Islet of Langerhans (tissue), 1 donor: ENCODE measurements at regions not wholly inside any gene's neighbourhood (a gene's known extent, or its start where the extent isn't known, plus 50 kb on each side); places are given as distances from the start of the nearest gene placed in this dataset.
"Not testable (repeated sequence)": the region's sequence is repeated elsewhere in the genome, so short reads cannot be mapped to it uniquely, and the experiment has no call there.

ENCODE experiments used
- FAIRE-seq: peaks from one replicate; lab custom pipeline; 2011; peaks lifted over from hg19 to GRCh38; lab: Jason Lieb, UNC

DNA sequence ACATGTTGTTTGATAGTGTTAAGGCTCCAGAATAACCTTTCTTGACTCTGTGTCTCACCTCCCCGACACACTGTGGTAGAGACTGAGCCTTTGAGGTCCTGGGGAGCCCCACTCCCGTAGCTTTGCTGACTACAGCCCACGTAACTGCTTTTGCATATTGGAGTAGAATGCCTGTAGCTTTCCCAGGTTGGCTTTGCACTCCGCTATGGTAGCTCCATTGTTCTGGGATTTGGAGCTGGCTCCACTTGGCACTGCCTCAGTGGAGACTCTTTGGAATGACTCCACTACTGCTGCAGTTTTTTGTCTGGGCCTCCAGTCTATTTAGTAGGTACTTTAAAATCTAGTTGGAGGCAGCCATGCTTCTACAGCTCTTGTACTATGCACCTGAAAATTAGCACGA, 56.2 kb upstream of the ANXA1 start:
- FAIRE-seq: no peak

DNA sequence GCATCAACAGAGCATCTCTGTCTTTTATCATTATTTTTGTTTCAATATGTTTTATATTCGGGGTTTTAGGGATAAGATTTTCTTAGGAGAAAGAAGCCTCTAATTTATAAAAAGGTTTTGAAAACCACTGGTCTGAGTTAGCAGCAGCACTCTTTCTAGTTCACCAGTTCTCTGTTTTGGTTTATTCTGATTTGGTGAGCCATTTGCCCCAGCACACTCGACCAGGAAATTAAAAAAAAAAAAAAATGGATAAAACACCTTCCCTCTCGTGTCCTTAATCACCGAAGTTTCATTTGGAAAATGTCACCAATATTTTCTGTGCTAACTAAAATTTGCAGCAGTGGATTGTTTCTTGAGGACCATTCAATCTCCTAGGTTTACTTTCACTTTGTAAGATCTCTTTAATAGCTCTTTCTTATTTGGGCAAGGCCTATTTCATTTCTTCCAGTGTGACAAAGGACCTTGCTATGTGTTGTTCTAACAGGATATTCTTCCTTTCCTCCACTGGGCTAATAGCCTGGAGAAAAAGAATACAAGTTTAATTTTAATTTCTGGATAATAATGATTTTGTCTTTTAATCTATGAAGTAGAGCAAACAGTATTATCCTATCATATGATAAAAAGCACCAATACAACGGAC, 57.8 kb upstream of the ANXA1 start:
- no peak for FAIRE-seq

DNA sequence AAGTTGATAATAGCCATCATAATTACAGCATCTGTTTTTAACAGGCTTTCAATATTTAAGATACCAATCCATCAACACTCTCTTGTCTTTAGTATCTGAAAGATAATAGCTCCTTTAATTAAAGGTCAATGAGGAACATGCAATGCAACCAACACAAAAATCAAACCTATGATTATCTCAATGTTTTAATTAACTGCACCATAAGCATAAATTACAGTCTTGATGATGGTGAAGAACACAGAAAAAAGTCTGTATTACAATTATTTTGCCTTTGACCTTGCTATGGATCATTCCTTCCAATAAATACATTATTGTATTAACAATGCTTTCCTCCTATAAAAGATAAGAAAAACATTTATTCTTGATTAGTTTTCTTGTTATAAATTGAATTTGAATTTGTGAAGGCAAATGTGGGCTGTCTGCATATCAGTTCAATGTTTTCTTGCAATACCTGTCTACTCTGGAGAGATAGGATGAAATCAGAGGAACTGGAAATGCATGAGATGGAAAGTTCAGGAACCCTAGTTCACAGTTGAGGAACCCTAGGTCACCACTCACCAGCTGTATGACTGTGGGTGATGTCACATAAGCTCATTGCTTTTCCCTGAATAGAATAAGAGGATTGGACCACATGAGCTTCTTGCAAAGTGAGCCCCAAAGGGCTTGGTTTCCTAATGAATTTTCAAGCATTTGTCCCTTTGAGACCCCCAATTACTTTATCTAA, 58.5 kb upstream of the ANXA1 start:
- no peak for FAIRE-seq

DNA sequence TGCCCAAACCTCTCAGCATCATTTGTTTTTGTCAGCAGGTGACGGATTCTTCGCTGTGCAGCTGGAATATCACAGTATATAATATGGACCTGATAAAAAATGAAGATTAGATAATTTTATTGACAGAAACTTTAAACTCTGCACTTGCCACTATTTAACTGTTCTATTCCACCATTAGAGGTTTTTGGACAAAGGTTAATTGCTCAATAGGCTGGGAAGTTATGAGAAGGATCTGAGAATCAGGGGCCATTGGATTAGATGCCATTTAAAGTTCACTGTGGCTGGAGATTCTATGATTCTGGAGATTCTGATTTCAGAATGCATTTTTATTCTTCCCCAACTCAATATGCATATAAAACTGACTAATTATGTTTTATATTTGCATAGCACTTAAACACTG, 59.8 kb upstream of the ANXA1 start:
- no peak for FAIRE-seq

DNA sequence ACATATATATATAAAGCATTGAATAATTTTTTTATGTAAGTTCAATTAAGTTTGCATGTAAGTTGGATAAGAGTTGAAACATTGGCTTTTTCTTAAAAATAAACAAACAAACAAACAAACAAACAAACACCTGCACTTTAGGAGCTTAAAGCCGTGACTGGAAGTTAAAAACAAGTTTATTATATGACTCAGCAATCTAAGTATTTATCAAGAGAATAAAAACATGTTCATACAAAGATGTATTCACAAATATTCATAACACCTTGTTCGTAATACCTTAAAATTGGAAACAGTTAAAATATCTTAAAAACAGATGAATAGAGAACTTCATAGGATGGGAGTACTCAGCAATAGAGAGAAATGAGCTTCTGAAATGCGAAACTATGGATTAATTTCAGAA, 61.5 kb upstream of the ANXA1 start:
- FAIRE-seq: no peak

DNA sequence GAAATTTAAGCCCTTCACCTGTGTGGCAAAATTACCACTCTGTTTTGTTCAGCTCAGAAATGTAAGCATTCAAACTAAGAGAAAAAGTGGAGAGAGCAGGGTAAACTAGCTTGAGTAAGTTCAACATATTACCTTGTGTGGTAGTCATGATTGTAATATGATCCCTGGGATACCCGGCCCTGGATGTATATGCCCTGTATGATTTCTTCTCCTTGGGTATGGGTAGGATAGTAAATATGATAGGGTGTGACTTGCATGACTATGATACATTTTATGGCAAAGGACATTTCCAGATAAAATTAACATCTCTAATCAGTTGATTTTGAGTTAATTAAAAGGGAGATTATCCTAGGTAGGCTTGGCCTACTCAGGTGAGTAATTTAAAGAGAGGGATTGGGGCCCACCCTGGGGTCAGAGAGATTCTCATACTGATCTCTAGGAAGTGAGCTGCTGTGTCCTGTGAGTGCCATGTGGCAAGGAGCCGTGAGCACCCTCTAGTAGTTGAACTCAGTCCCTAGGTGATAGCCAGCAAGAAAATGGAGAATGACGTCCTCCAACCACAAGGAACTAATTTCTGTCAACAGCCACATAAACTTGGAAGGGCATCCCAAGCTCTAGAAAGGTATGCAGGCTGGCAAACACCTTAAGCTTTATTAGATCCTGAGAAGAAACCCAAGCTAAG, 62.2 kb upstream of the ANXA1 start:
- no peak for FAIRE-seq

DNA sequence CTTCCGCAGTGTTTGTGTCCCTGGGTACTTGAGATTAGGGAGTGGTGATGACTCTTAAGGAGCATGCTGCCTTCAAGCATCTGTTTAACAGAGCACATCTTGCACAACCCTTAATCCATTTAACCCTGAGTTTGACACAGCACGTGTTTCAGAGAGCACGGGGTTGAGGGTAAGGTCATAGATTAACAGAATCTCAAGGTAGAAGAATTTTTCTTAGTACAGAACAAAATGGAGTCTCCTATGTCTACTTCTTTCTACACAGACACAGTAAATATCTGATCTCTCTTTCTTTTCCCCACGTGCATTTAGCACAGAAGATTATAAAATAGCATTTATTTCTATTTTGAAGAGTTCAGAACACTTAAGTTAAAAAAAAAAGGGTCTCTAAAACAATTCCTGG, 63.8 kb upstream of the ANXA1 start:
- FAIRE-seq: not testable (repeated sequence)

DNA sequence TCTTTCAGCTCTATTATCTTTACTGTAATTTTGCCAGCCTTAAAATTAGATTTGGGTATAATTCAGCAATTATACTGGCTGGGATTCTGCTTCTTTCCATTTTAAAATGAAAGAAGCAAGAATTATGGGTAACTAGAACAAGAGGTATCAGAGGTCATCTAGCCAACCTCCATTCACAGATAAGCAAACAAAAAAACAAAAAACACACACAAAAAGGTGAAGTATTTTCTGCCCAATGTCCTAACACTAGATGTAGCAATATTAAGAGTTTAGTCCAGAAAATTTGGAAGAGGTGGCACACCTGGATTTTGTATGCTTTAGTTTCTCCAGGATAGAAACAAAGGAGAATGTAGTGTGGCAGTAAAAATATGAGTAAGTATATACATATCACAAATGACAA, 68.1 kb upstream of the ANXA1 start:
- no peak for FAIRE-seq

DNA sequence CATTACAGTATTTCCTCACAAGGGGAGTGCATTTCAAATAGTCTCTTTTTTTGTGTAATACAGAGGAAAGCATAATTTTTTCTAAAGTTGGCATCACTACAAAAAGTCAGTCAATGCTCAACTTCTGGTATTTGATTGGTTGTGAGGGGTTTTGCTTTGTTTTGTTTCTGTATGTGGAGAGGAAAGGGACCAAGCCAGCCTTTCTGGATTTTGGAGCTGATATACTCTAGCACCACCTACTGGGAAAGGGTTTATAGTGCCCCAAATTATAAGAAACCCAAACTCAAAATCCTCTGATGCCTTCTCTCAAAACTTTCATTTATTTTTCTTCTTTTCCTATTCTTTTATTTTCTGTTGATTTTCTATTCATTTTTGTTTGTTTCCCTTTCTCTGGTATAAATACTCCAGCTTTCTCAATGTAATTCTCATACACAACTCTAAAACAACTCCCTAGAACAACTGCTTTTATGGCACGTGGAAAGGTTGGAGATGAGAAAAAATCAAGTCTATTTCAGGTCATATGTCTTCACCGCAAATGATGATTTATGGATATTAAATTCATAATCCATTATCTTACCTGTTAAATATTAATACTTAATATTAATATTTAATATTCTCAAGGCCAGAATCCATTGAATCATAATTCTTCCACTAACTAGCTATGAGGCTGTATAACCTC, 69.5 kb upstream of the ANXA1 start:
- peak; percentile 98 for FAIRE-seq

DNA sequence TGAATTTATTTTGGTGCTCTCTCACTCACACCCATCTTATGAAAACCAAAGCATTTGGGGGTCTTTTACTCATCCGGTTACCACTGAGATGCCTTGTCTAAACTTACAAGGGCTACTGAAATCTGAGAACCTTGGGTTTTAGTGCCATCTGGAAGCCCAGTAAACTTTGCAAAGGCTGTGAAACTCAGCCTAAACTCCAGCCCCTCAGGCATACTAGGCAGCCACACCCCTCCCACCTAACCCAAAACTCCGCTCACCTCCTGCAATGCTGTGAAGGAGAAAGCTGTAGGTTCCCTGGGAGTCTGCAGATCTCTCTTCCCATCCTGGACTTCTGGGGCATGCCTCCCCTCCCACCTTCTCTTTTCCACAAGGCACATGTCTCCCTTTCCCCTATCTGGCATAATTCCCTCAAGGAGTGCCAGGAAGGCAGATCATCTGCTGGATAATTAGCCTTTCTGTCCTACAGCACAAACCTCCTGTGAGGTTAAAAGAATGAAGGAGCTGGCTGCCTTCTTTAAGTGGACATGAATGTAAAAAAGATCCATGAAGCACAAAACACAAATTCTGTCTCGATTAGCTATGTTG, 71.5 kb upstream of the ANXA1 start:
- no peak for FAIRE-seq

DNA sequence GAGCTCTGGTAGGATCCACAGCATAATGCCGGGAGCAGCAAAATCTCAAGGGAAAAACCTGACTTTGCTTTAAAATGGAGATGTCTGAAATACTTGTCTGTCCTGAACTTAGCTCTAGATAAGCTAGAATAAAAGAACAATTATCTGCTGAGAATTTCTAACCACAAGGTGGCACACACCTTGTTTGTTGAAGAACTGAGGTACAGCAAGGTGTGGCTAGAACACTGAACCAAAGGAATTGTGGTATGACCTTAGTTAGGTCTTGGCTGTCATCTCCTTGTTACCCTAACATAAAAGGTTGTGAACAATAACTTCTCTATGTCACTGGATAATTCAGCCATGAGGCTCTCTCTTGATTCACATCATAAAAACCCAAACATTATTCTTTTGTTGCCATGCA, 72.3 kb upstream of the ANXA1 start:
- peak; percentile 73 for FAIRE-seq

DNA sequence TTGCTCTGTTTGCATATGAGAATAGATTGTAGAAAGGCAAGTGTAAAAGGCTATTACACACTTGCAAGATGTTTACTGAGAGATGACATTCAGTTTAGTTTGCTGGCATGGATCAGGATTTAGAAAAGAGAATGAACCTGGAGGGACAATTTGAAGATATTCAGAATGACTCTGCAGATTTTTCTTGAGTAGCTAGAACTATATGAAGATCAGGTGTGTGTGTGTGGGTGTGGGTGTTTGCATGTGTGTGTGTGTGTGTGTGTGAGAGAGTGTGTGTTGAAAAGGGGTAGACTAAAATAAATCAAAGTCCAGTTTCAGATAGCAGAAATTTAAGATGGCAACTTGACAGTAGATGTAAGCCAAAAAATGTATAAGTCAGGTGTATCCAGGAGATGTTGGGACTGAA, 74.0 kb upstream of the ANXA1 start:
- no peak for FAIRE-seq

DNA sequence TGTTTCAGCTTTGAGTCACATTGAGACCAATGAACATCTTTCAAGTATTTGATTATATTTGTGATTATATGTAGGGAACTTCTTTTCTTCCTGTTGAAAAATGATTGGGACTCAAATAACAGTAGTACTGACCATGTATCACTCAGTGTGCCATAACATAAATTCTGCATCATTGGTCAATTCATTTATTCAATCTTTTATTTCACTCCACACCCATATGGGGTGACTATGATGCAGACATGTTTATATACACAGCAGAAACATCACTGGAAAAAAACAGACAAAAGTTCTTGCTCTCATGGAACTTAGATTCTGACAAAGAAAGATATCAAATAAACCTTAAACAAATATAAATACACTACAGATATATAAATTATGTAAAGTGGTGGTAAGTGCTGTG, 74.7 kb upstream of the ANXA1 start:
- FAIRE-seq: no peak

DNA sequence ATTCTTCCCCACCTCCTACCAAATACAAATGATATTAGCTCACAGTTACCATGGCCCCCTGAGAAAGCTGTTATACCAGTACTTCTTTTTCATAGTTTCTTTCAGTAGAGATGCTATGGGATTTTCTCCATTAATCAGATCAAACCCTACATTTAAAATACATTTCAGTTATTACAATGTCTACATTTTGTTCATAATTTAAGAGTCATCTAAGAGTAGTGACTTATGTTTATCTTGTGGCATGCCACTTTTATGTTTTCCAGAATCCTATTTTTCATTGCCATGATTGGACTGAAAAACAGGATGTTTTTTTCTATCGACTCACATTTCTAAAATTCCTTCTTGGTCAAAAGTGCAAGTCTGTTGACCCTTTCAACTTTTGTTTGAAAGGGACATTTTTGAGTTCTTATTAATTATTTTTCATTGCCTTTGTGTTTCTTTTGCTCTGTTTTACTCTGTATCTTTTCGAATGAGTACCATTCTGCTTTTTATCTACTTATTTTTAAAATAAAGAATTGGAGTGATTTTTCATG, 77.4 kb upstream of the ANXA1 start:
- peak; percentile 33 for FAIRE-seq

DNA sequence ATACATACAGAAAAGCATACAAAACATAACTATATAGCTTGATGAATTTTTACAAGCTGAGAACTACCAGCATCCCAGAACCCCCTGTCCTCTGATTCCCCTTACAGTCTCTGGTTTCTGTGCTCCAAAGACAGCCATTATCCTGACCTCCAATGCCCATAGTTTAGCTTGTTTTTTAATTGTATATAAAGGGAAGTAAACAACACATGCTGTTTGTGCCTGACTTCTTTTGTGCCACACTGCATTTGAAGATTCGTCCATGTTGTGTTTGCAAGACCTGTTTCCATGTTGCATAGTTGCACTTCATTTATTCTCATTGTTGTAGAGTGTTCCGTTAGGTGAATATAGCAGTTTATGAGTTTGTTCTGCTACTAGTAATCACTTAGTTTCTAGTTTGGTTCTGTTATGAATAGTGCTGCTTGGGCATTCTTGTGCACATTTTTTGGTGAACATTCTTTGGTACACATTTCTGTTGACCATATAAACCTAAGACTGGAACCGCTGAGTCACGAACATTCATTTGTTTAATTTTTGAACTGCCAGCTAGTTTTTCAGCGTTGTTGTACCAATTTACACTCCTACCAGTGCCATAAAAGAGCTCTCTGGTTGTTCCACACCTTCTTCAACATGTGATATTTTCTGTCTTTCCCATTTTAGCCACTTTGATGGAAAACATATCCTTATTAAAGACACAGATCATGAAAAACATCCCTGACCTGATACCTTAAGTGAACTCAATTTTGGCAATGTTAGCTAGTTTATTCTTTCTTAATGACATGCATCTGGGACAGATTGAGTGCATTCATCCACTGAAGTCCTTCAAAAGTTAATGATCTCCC, 78.1 kb upstream of the ANXA1 start:
- no peak for FAIRE-seq

DNA sequence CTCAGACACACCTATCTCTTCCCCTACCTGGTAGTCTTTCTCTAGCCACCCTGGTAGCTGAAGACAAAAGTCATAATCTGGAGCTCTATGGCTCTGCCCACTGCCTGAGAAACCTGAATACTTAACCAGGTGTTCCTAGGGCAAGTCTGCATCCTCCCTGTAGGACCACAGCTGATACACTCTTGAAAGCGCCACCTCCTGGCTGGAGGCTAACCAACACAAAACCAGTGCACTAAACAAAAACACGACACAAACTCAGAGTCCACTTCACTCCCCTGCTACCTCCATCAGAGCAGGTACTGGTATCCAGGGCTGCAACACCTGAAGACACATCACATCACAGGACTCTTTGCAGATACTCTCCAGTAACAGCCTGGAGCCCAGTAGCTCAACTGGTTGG, 84.6 kb upstream of the ANXA1 start:
- FAIRE-seq: no peak

DNA sequence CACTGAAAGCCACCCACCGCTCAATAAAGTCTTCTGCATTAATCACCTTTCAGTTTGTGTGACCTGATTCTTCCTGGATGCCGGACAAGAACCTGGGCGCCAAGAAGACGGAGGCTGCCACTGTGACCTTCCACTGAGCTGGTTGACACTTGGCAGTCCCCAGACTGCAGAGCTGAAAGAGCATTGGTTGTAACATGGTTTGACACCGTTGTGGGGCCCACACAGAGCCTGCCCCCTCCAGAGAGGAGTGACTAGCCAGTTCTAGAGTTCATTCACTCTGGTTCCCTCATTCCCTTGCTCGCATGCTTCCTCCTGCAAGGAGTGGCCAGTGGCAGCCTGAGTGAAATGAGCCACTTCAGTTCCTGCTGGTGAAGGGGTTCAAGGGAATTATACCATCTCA, 86.2 kb upstream of the ANXA1 start:
- no peak for FAIRE-seq

DNA sequence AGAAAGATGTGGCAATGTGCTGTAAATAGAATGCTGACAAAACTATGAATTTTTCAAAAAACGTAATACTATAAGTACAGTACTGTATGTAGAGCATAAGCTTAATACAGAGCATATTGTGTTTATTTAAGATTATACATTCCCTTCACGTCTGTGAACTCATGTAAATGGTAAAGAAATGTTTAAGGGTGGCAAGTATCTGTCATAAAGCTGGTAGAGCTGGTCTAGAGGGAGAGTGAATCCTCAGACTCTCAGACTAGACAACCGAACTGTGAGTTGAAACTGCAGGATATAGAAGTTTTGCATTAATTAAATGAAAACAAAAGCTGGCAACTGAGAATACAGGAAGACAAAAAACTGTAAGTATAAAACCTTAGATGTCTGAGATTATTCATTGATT, 87.3 kb upstream of the ANXA1 start:
- FAIRE-seq: no peak

DNA sequence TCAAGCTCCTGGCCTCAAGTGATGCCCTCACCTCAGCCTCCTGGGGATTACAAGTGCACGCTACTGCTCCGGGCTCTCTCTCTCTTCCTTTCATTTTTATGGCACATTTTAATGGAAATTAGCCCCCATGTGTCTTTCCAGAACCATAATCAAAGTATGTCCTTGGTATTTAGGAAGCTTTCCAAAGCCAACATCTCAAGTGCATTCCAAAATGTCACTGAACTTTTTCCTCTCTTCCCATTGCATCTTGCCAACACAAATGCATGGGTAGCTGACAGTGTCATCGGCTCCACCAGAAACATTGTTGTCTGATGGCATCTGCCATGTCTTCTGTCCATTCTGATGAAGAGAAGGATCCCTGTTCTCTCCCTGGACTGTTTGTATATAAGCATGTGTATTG, 90.5 kb upstream of the ANXA1 start:
- FAIRE-seq: no peak

DNA sequence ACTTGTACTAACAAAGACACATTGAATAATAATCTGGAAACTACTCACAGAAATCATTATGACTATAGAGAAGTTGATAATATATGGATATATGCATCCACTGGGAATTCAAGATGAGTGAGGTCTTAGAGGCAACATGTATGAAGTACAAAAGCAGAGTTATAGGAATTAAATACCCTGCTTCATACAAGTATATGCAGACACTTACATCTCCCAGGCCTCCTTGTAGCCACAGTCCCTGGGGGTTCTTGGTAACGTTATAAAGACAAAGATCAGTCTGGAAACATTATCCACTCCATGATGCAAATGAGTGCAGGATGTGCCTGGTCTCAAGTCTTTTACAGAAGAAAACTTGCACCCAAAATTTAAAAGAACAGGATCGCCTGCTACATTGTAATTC, 92.4 kb upstream of the ANXA1 start:
- no peak for FAIRE-seq

DNA sequence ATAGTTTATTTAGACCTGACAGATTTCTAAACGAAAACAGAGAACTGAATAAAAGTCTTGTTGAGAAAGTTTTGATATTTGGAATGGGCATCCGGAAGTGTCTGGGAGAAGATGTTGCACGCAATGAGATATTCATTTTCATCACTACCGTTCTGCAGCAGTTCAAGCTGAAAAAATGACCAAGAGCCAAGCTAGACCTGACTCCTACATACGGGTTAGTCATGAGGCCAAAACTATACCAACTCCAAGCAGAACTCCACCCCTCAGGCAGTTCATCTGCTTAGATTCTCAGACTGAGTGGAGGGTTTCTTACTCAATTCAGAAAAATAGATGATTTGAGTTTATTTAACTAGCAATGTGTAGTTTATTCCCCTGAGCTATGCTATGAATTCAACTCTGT, 95.4 kb upstream of the ANXA1 start:
- FAIRE-seq: no peak

DNA sequence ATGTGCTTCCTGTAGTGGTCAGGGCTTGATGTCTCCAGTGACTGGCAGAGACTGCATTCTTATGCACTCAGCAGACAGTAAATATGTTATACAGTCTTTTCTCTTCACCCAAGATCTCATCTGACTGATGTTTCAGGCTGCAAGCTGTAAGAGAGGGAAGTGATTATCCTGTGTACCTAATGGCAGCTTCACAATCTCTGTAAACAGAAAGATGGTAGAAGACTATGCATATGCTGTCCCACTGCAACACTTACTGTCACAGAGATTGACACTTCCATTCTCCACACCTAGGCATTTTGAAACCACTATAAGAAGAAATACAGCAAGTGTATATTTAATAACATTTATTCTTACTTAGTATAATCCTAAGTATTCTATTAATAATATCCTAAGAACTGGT, 97.6 kb upstream of the ANXA1 start:
- no peak for FAIRE-seq
